GM23338 (cell line): ENCODE measurements at regions not wholly inside any gene's neighbourhood (a gene's known extent, or its start where the extent isn't known, plus 50 kb on each side); places are given as distances from the start of the nearest gene placed in this dataset.

Source experiments
- ATAC-seq: fragments of 200-7000 bp; cut with Tn5 transposase; 3 replicates; pipeline ENCODE4 v1.9.1; 2020
- DNase-seq: peaks from one replicate; pipeline ENCODE4 v3.0.0-alpha.2; 2015; ENCODE audit warnings: low spot score
- H2AFZ ChIP-seq: fragments of 200-600 bp; sonication (generic); 2 replicates; pipeline ENCODE4 v1.8.0; 2016; ENCODE audit warnings: antibody characterized with exemption, mild to moderate bottlenecking, moderate library complexity
- H3F3A ChIP-seq: fragments of 200-600 bp; sonication (generic); replicated peaks from 2 replicates; pipeline ENCODE4 v1.8.0; 2017; ENCODE audit warnings: antibody characterized with exemption, mixed run types, low read depth
- H3K27ac ChIP-seq: fragments of 200-600 bp; sonication (generic); 2 replicates; pipeline ENCODE4 v1.6.1; 2016; ENCODE audit warnings: low read depth
- H3K27me3 ChIP-seq: fragments of 200-600 bp; sonication (generic); 2 replicates; pipeline ENCODE4 v1.8.0; 2016; ENCODE audit warnings: mild to moderate bottlenecking, mixed run types, moderate library complexity; ENCODE audit not compliant: insufficient read depth
- H3K36me3 ChIP-seq: fragments of 200-600 bp; sonication (generic); 2 replicates; pipeline ENCODE4 v1.8.0; 2016; ENCODE audit warnings: mild to moderate bottlenecking; ENCODE audit not compliant: insufficient read depth
- H3K4me1 ChIP-seq: fragments of 200-600 bp; sonication (generic); 2 replicates; pipeline ENCODE4 v1.8.0; 2016; ENCODE audit warnings: mild to moderate bottlenecking, moderate library complexity; ENCODE audit not compliant: insufficient read depth
- H3K4me2 ChIP-seq: fragments of 200-600 bp; sonication (generic); 2 replicates; pipeline ENCODE4 v1.7.1; 2017; ENCODE audit warnings: mixed run types
- H3K4me3 ChIP-seq: fragments of 200-600 bp; sonication (generic); 2 replicates; pipeline ENCODE4 v1.6.1; 2016; ENCODE audit warnings: mixed run types
- H3K79me2 ChIP-seq: fragments of 200-600 bp; sonication (generic); replicated peaks from 2 replicates; pipeline ENCODE4 v1.8.0; 2017; ENCODE audit warnings: mild to moderate bottlenecking; ENCODE audit not compliant: insufficient read depth
- H3K9me2 ChIP-seq: fragments of 200-600 bp; sonication (generic); 2 replicates; pipeline ENCODE4 v1.8.0; 2017; ENCODE audit not compliant: insufficient read depth
- H4K20me1 ChIP-seq: fragments of 200-600 bp; sonication (generic); replicated peaks from 2 replicates; pipeline ENCODE4 v1.8.0; 2017; ENCODE audit warnings: mild to moderate bottlenecking; ENCODE audit not compliant: insufficient read depth
- H3K27ac Mint-ChIP-seq: 2 replicates; pipeline ENCODE4 v1.8.0; 2020; ENCODE audit warnings: inconsistent platforms, mild to moderate bottlenecking, moderate library complexity, mixed read lengths
- H3K27me3 Mint-ChIP-seq: 3 replicates; pipeline ENCODE4 v1.8.0; 2022; ENCODE audit warnings: low read depth, mild to moderate bottlenecking, moderate library complexity, mixed read lengths, inconsistent platforms; ENCODE audit not compliant: insufficient read depth, poor library complexity
- H3K36me3 Mint-ChIP-seq: 3 replicates; pipeline ENCODE4 v1.8.0; 2021; ENCODE audit warnings: low read depth, mild to moderate bottlenecking, inconsistent platforms, moderate library complexity, mixed read lengths
- H3K4me1 Mint-ChIP-seq: 3 replicates; pipeline ENCODE4 v1.8.0; 2020; ENCODE audit warnings: mild to moderate bottlenecking, inconsistent platforms, mixed read lengths
- H3K4me3 Mint-ChIP-seq: 3 replicates; pipeline ENCODE4 v1.8.0; 2021; ENCODE audit warnings: moderate library complexity, mild to moderate bottlenecking, inconsistent platforms, mixed read lengths
- H3K9me3 Mint-ChIP-seq: 3 replicates; pipeline ENCODE4 v1.8.0; 2020; ENCODE audit warnings: moderate library complexity, mild to moderate bottlenecking, inconsistent platforms, mixed read lengths
- CREB1 ChIP-seq: fragments of 250-450 bp; sonication (Bioruptor Pico); IDR thresholded peaks from 2 replicates; pipeline ENCODE4 v1.5.0; 2020; ENCODE audit warnings: low read depth, mild to moderate bottlenecking, moderate library complexity
- EZH2phosphoT487 ChIP-seq: fragments of 200-600 bp; sonication (generic); IDR thresholded peaks from one replicate; pipeline ENCODE4 v1.8.1; 2018; ENCODE audit warnings: antibody characterized with exemption; ENCODE audit not compliant: unreplicated experiment
- JUNB ChIP-seq: IDR thresholded peaks from one replicate; pipeline ENCODE4 v1.6.1; 2016; ENCODE audit warnings: antibody characterized with exemption; ENCODE audit not compliant: unreplicated experiment
- NANOG ChIP-seq: IDR thresholded peaks from 2 replicates; pipeline ENCODE4 v1.6.1; 2016; ENCODE audit warnings: antibody characterized with exemption, borderline replicate concordance
- POLR2AphosphoS5 ChIP-seq: IDR thresholded peaks from 2 replicates; pipeline ENCODE4 v1.6.1; 2016; ENCODE audit warnings: antibody characterized with exemption, low read depth
- REST ChIP-seq: IDR thresholded peaks from one replicate; pipeline ENCODE4 v1.6.1; 2018; ENCODE audit warnings: antibody characterized with exemption; ENCODE audit not compliant: unreplicated experiment
- STAT1 ChIP-seq: IDR thresholded peaks from one replicate; pipeline ENCODE4 v1.6.1; 2016; ENCODE audit warnings: antibody characterized with exemption; ENCODE audit not compliant: unreplicated experiment
- ZNF331 ChIP-seq: fragments of 250-450 bp; sonication (Bioruptor Pico); IDR thresholded peaks from 2 replicates; pipeline ENCODE4 v1.5.0; 2020; ENCODE audit warnings: low read depth, mild to moderate bottlenecking, moderate library complexity
- ZNF462 ChIP-seq: fragments of 250-450 bp; sonication (Bioruptor Pico); IDR thresholded peaks from 2 replicates; pipeline ENCODE4 v1.5.0; 2020; ENCODE audit warnings: mild to moderate bottlenecking, moderate library complexity

- no peak for TF ChIP-seq ZNF462 (CRISPR knock-in tag)
These were observed 83.3 kb upstream of the PICALM start (continued) for GRCh38 chr11:86152006-86152862.

- Mint-ChIP-seq H3K27ac (no peak overlapping the region), H3K9me3 (no peaks in the 10 kb centered on the region), H3K27me3 (peaks cover under 1% of the 10 kb centered on the region), H3K4me1 (peaks cover 23% of the 10 kb centered on the region), H3K4me3 (no peak overlapping the region), H3K36me3 (no peaks in the 10 kb centered on the region)
- H3F3A ChIP-seq: no peaks in the 10 kb centered on the region
- no peak overlapping the region for H3K4me3 ChIP-seq
- H3K79me2 ChIP-seq: no peaks in the 10 kb centered on the region
- ATAC-seq (peak; percentile 55), DNase-seq (no peak)
- H3K27ac ChIP-seq: no peak overlapping the region
- peaks cover 10% of the 10 kb centered on the region; the same call in 1 of the 2 replicates for H3K4me1 ChIP-seq
- H3K36me3 ChIP-seq: no peaks in the 10 kb centered on the region
- no peak overlapping the region for H3K4me2 ChIP-seq
- peaks cover 9% of the 10 kb centered on the region; the same call in 1 of the 2 replicates for H3K9me2 ChIP-seq
- no peaks in the 10 kb centered on the region for H3K27me3 ChIP-seq
- H4K20me1 ChIP-seq: no peaks in the 10 kb centered on the region; the same call in 1 of the 2 replicates
- peak overlapping the region; percentile 86 for H2AFZ ChIP-seq
- TF ChIP-seq POLR2AphosphoS5 (no peak), ZNF331 (CRISPR knock-in tag) (no peak), CREB1 (CRISPR knock-in tag) (no peak), STAT1 (no peak), JUNB (no peak), REST (no peak), EZH2phosphoT487 (no peak), NANOG (no peak)
These were observed 82.5 kb upstream of the PICALM start for GRCh38 chr11:86151174-86152005.
